SH-SY5Y (cell line): ENCODE measurements at regions not wholly inside any gene's neighbourhood (a gene's known extent, or its start where the extent isn't known, plus 50 kb on each side); places are given as distances from the start of the nearest gene placed in this dataset.

Experiments used
- GATA2 ChIP-seq: IDR thresholded peaks from 2 replicates; pipeline ENCODE4 v1.6.1; 2011; ENCODE audit warnings: mild to moderate bottlenecking, low read depth, low read length
- GATA3 ChIP-seq: IDR thresholded peaks from 2 replicates; pipeline ENCODE4 v1.6.1; 2011; ENCODE audit warnings: low read depth, mild to moderate bottlenecking, low read length, moderate library complexity

DNA sequence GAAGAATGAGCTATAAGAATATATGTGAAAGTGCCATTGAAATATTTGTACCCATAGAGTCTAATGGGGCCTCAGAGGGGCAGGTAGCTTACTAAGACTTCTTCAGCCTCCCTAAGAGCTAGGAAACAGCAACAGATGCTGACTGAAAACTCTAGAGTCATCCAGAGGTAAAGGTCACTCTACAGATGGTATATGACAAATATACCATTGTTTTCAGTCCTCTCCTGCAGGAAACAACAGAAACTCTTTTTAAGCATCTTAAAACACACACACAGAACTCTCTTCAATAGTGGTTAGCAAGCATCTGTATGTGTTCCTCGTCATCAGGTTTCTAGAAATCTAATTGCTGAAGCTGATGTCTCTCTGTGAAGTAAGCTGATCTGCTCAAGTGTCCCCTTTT, 313.8 kb upstream of the GATB start:
- no peak for TF ChIP-seq GATA3
- TF ChIP-seq GATA2: no peak
